ENCODE measurements at regions not wholly inside any gene's neighbourhood (a gene's known extent, or its start where the extent isn't known, plus 50 kb on each side); places are given as distances from the start of the nearest gene placed in this dataset.

DNA sequence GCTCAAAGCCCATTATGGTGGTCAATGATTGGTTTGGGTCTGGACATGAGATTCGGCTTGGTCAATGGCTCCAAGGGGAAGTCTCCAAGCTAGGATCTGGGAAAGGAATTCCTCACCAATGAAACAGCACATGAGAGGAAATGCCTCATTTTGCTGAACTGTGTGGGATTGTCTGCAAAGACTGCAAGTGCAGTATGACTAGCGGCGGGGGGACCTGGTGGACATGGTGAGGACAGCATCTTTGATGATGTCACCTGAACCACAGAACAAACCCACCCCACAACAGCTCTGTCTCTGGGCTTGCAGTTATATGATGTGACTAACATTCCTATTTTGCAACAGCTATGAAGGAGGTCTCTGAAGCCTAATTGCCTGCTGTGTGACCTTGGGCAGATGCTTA is 50.6 kb upstream of the NKD1 start:
- TF ChIP-seq, protein P1, sequence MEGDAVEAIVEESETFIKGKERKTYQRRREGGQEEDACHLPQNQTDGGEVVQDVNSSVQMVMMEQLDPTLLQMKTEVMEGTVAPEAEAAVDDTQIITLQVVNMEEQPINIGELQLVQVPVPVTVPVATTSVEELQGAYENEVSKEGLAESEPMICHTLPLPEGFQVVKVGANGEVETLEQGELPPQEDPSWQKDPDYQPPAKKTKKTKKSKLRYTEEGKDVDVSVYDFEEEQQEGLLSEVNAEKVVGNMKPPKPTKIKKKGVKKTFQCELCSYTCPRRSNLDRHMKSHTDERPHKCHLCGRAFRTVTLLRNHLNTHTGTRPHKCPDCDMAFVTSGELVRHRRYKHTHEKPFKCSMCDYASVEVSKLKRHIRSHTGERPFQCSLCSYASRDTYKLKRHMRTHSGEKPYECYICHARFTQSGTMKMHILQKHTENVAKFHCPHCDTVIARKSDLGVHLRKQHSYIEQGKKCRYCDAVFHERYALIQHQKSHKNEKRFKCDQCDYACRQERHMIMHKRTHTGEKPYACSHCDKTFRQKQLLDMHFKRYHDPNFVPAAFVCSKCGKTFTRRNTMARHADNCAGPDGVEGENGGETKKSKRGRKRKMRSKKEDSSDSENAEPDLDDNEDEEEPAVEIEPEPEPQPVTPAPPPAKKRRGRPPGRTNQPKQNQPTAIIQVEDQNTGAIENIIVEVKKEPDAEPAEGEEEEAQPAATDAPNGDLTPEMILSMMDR (IDR thresholded peaks at IDR 0.05), result no peak
- intact Hi-C loops (cut with DNase I), result no loop called here
- FAIRE-seq (no peak), ATAC-seq (no peak), DNase-seq (no peak)
- H3K4me1 ChIP-seq, result no peaks in the 10 kb centered on the region
- no peaks in the 10 kb centered on the region for H3K36me3 ChIP-seq
- H3K9me3 ChIP-seq, result no peaks in the 10 kb centered on the region
- H3K27me3 ChIP-seq, result no peaks in the 10 kb centered on the region
- H3K27ac ChIP-seq, result no peak overlapping the region
- 63 to 80% methylated on average over 3 of the region's 3 CpGs for WGBS, 2 donors
- no peak overlapping the region for H3K4me3 ChIP-seq

DNA sequence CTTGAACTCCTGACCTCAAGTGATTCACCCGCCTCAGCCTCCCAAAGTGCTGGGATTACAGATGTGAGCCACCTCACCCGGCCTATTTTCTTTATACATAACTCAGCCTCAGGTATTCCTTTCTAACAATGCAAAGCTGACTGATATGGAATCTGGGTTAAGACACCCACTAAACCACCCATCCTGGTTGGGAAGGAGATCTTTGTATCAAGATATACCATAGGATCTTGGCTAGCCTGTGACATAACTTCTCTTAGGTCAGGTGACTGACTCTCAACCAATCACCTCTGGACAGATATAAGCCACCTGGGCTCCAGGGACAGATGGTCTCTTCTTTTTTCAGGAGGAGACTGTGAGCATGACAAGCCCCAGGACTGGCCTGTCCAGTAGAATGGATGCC is 51.2 kb upstream of the NKD1 start:
- H3K4me1 ChIP-seq, result no peaks in the 10 kb centered on the region
- intact Hi-C loops (cut with DNase I), result no loop called here
- DNase-seq, result no peak
- H3K27me3 ChIP-seq, result no peaks in the 10 kb centered on the region
- ATAC-seq, result no peak
- no peak overlapping the region for H3K27ac ChIP-seq
- H3K9me3 ChIP-seq, result no peaks in the 10 kb centered on the region
- 71 to 90% methylated on average over 2 of the region's 2 CpGs for WGBS, 2 donors
- TF ChIP-seq, protein P1 (IDR thresholded peaks at IDR 0.05), result no peak
- FAIRE-seq, result no peak
- no peaks in the 10 kb centered on the region for H3K36me3 ChIP-seq
- no peak overlapping the region for H3K4me3 ChIP-seq

DNA sequence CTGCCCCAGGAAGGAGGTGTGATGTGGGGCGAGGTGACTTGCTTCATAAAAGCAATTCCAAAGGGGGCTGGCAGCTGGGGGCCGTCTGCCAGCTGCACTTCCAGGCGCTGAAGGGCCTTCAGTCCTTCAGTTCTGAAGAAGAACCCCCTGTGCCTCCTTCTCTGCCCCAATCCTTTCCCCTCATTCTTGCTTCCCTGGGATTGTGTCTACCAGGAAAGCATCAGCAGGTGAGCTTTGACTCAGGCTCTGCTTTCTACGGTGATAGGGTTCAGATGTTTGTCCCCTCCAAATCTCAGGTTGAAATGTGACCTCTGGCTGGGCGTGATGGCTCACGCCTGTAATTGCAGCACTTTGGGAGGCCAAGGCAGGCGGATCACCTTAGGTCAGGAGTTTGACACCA is 52.5 kb upstream of the NKD1 start:
- FAIRE-seq (no peak), ATAC-seq (no peak), DNase-seq (no peak)
- TF ChIP-seq, protein P1 (IDR thresholded peaks at IDR 0.05), result no peak
- H3K9me3 ChIP-seq, result no peaks in the 10 kb centered on the region
- H3K27ac ChIP-seq, result no peak overlapping the region
- no peaks in the 10 kb centered on the region for H3K4me1 ChIP-seq
- intact Hi-C loops (cut with DNase I), result no loop called here
- no peaks in the 10 kb centered on the region for H3K36me3 ChIP-seq
- H3K4me3 ChIP-seq, result no peak overlapping the region
- 82 to 88% methylated on average over 7 of the region's 7 CpGs for WGBS, 2 donors
- H3K27me3 ChIP-seq, result no peaks in the 10 kb centered on the region

DNA sequence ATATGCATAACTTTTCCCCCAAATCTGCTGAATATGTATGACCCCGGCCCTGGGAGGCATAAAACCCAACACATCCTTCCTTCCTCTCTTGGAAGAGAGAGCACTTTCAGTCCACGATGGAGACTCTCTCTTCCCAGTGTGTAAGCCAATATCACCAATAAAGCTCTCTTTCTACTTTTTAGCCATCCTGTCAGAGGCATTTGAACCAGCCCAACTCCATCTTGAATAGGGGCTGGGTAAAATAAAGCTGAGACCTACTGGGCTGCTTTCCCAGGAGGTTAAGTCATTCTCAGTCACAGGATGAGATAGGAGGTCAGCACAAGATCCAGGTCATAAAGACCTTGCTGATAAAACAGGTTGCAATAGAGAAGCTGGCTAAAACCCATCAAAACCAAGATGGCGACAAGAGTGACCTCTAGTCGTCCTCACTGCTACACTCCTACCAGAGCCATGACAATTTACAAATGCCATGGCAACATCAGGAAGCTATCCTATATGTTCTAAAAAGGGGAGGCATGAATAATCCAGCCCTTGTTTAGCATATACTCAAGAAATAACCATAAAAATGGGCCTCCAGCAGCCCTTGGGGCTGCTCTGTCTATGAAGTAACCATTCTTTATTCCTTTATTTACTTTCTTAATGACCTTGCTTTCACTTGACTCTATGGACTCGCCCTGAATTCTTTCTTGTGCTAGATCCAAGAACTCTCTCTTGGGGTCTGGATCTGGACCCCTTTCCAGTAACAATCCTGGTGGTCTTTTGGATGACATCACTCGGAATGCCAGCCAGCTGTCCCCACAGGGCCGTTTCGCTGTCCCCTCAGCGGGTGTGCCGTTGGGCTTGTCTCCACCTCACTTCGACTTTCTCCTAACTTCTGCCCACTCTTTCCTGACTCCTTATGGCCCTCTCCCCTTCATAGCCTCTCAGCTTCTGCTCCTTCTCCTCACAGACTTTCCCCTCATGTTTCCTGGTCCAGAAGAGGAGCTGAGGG is 53.4 kb upstream of the NKD1 start:
- Histone ChIP-seq H3K4me1 (no peaks in the 10 kb centered on the region), H3K36me3 (no peaks in the 10 kb centered on the region), H3K4me3 (no peak overlapping the region), H3K27ac (no peak overlapping the region), H3K27me3 (no peaks in the 10 kb centered on the region), H3K9me3 (no peaks in the 10 kb centered on the region)
- TF ChIP-seq, protein P1 (IDR thresholded peaks at IDR 0.05), result no peak
- no peak for FAIRE-seq
- intact Hi-C loops (cut with DNase I), result no loop called here
- ATAC-seq, result no peak
- no peak for DNase-seq
- 81 to 87% methylated on average over 11 of the region's 11 CpGs for WGBS, 2 donors

DNA sequence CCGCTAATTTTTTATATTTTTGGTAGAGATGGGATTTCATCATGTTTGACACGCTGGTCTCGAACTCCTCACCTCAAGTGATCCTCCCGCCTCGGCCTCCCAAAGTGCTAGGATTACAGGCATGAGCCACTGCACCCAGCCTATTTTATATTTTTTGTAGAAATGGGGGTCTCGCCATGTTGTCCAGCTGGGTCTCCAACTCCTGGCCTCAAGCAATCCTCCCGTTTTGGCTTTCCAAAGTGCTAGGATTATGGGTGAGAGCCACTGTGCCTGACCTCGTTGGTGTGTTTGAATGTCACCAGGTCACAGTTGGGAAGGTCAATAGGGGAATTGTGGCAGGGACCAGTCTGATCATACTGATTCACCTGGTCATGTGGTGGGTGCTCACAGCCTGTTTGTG is 56.7 kb upstream of the NKD1 start:
- WGBS, 2 donors, result 86 to 88% methylated on average over 8 of the region's 8 CpGs
- intact Hi-C loops (cut with DNase I), result no loop called here
- no peak for ATAC-seq
- no peak overlapping the region for H3K4me3 ChIP-seq
- no peak overlapping the region for H3K27ac ChIP-seq
- H3K36me3 ChIP-seq, result no peaks in the 10 kb centered on the region
- TF ChIP-seq, protein P1 (IDR thresholded peaks at IDR 0.05), result no peak
- no peaks in the 10 kb centered on the region for H3K9me3 ChIP-seq
- H3K4me1 ChIP-seq, result no peaks in the 10 kb centered on the region
- no peak for DNase-seq
- no peaks in the 10 kb centered on the region for H3K27me3 ChIP-seq
- FAIRE-seq, result no peak

Data from pancreas (tissue), 10 donors.